Liver (tissue), 8 donors: ENCODE measurements at regions not wholly inside any gene's neighbourhood (a gene's known extent, or its start where the extent isn't known, plus 50 kb on each side); places are given as distances from the start of the nearest gene placed in this dataset.

ENCODE experiments used
- DNase-seq: peaks from one replicate; pipeline ENCODE4 v3.0.0-alpha.2; 2017; ENCODE audit warnings: low spot score
- H3K27ac ChIP-seq, 2 donors: one replicate each; pipeline ENCODE4 v1.7.0; 2013; ENCODE audit warnings: inconsistent platforms in 2 of 2, low read length in 2 of 2, control low read depth in 1 of 2, low read depth in 1 of 2, mild to moderate bottlenecking in 1 of 2
- H3K27me3 ChIP-seq, 4 donors: one replicate each; pipeline versions ENCODE4 v1.6.1 to v1.7.0; 2013; ENCODE audit warnings: low read length in 3 of 4, inconsistent platforms in 1 of 4, mild to moderate bottlenecking in 1 of 4, moderate library complexity in 1 of 4; ENCODE audit not compliant: control insufficient read depth in 4 of 4, insufficient read depth in 4 of 4
- H3K36me3 ChIP-seq, 4 donors: one replicate each; pipeline versions ENCODE4 v1.6.1 to v1.7.0; 2013; ENCODE audit warnings: low read length in 3 of 4, mild to moderate bottlenecking in 3 of 4, low read depth in 1 of 4, moderate library complexity in 1 of 4; ENCODE audit not compliant: control insufficient read depth in 4 of 4, insufficient read depth in 3 of 4
- H3K4me1 ChIP-seq, 4 donors: one replicate each; pipeline versions ENCODE4 v1.6.1 to v1.7.0; 2013; ENCODE audit warnings: low read length in 3 of 4, mild to moderate bottlenecking in 3 of 4, moderate library complexity in 1 of 4; ENCODE audit not compliant: control insufficient read depth in 4 of 4, insufficient read depth in 4 of 4
- H3K4me3 ChIP-seq, 3 donors: one replicate each; pipeline versions ENCODE4 v1.6.1 to v1.7.0; 2013; ENCODE audit warnings: low read length in 3 of 3, control low read depth in 1 of 3, low read depth in 1 of 3, mild to moderate bottlenecking in 1 of 3
- H3K9ac ChIP-seq, 2 donors: one replicate each; pipeline ENCODE4 v1.7.0; 2013; ENCODE audit warnings: low read length in 2 of 2, mild to moderate bottlenecking in 2 of 2, moderate library complexity in 2 of 2, control low read depth in 1 of 2, low read depth in 1 of 2
- H3K9me3 ChIP-seq, 4 donors: one replicate each; pipeline versions ENCODE4 v1.6.1 to v1.7.0; 2013; ENCODE audit warnings: low read length in 3 of 4; ENCODE audit not compliant: control insufficient read depth in 4 of 4
- EGR1 ChIP-seq, 2 donors: IDR thresholded peaks; 2 replicates each; pipeline ENCODE4 v1.6.1; 2016 to 2018; ENCODE audit warnings: antibody characterized with exemption in 2 of 2, low read depth in 2 of 2
- FOXA1 ChIP-seq: IDR thresholded peaks from 2 replicates; pipeline ENCODE4 v1.6.1; 2016; ENCODE audit warnings: antibody characterized with exemption
- FOXA2 ChIP-seq: IDR thresholded peaks from 2 replicates; pipeline ENCODE4 v1.6.1; 2016; ENCODE audit warnings: antibody characterized with exemption
- HNF4A ChIP-seq, 2 donors: conservative IDR thresholded peaks; 2 replicates each; pipeline ENCODE4 v1.6.1; 2016; ENCODE audit warnings: antibody characterized with exemption in 2 of 2, mild to moderate bottlenecking in 2 of 2
- HNF4G ChIP-seq: IDR thresholded peaks from 2 replicates; pipeline ENCODE4 v1.6.1; 2016; ENCODE audit warnings: antibody characterized with exemption
- JUND ChIP-seq, 2 donors: IDR thresholded peaks; 2 replicates each; pipeline ENCODE4 v1.6.1; 2016; ENCODE audit warnings: antibody characterized with exemption in 2 of 2
- NR2F2 ChIP-seq: IDR thresholded peaks from 2 replicates; pipeline ENCODE4 v1.6.1; 2016; ENCODE audit warnings: antibody characterized with exemption
- RAD21 ChIP-seq, 2 donors: IDR thresholded peaks; 2 replicates each; pipeline ENCODE4 v1.6.1; 2016; ENCODE audit warnings: antibody characterized with exemption in 2 of 2, mild to moderate bottlenecking in 2 of 2
- RXRA ChIP-seq, 2 donors: IDR thresholded peaks; 2 replicates each; pipeline ENCODE4 v1.6.1; 2017 to 2018; ENCODE audit warnings: antibody characterized with exemption in 2 of 2, mild to moderate bottlenecking in 1 of 2
- SP1 ChIP-seq: IDR thresholded peaks from 2 replicates; pipeline ENCODE4 v1.6.1; 2018; ENCODE audit warnings: antibody characterized with exemption, mild to moderate bottlenecking
- TAF1 ChIP-seq: conservative IDR thresholded peaks from 2 replicates; pipeline ENCODE4 v1.6.1; 2016; ENCODE audit warnings: antibody characterized with exemption, mild to moderate bottlenecking
- YY1 ChIP-seq: IDR thresholded peaks from 2 replicates; pipeline ENCODE4 v1.6.1; 2016; ENCODE audit warnings: antibody characterized with exemption, mild to moderate bottlenecking
- whole genome bisulfite sequencing: extraction: QIAGEN DNeasy Blood & Tissue Kit; methylation state at CpG from one replicate; pipeline ENCODE4 v1.1.7; 2013; 5-methylcytosine and 5-hydroxymethylcytosine counted together
- TF ChIP-seq, protein P1 (sequence below): IDR thresholded peaks from 2 replicates; pipeline ENCODE4 v1.6.1; 2016; ENCODE audit warnings: antibody characterized with exemption
- TF ChIP-seq, protein P2 (sequence below): IDR thresholded peaks from 2 replicates; pipeline ENCODE4 v1.6.1; 2016; ENCODE audit warnings: antibody characterized with exemption
- TF ChIP-seq, protein P3 (sequence below): IDR thresholded peaks from 2 replicates; pipeline ENCODE4 v1.6.1; 2016; ENCODE audit warnings: antibody characterized with exemption
- TF ChIP-seq, protein P4 (sequence below): IDR thresholded peaks from 2 replicates; pipeline ENCODE4 v1.6.1; 2016; ENCODE audit warnings: antibody characterized with exemption, mild to moderate bottlenecking
- TF ChIP-seq, protein P5 (sequence below): fragments of 150-350 bp; IDR thresholded peaks from 2 replicates; pipeline ENCODE4 v1.5.1; 2017; ENCODE audit warnings: improper control_type of control experiment, low read depth, low read length; ENCODE audit not compliant: missing input control
- donor health status: healthy.
- donor health status: healthy.
- donor health status: healthy.
- donor health status: healthy.
- donor health status: healthy.

DNA sequence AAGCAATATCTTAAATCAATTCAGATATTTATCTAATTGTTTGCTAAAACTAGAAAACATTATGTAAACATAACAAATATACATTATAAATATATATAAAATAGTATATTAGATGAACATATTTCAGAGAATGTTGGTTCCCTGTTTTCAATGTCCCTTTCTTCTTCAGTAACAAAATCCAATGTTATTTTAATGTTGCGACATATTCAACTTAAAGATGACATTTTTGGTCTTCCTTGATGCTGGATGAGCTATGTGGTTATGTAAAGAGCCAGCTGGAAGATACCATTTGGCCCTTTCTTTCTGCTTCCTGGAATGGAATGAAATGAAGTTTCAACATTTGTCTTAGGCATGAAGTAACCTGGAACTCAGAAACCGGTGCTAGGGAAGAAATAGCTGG lies 668.1 kb upstream of the CDH6 start:
- H3K9me3 ChIP-seq = no peaks in the 10 kb centered on the region
- H3K4me1 ChIP-seq = no peaks in the 10 kb centered on the region
- H3K4me3 ChIP-seq = no peak overlapping the region
- no peaks in the 10 kb centered on the region for H3K36me3 ChIP-seq
- 88% methylated on average over 2 of the region's 2 CpGs for WGBS
- H3K27me3 ChIP-seq = no peaks in the 10 kb centered on the region
- H3K27ac ChIP-seq = no peak overlapping the region
- no peak overlapping the region for H3K9ac ChIP-seq
- no peak for DNase-seq
- TF ChIP-seq FOXA2 (no peak), SP1 (no peak), EGR1 (IDR thresholded peaks at IDR 0.05; ENCODE audit: low read depth in 2 of 2) (no peak), JUND (IDR thresholded peaks at IDR 0.05) (no peak), YY1 (no peak), RAD21 (IDR thresholded peaks at IDR 0.05) (no peak)
- TF ChIP-seq, protein P1, sequence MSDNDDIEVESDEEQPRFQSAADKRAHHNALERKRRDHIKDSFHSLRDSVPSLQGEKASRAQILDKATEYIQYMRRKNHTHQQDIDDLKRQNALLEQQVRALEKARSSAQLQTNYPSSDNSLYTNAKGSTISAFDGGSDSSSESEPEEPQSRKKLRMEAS = no peak
- TF ChIP-seq, protein P2, sequence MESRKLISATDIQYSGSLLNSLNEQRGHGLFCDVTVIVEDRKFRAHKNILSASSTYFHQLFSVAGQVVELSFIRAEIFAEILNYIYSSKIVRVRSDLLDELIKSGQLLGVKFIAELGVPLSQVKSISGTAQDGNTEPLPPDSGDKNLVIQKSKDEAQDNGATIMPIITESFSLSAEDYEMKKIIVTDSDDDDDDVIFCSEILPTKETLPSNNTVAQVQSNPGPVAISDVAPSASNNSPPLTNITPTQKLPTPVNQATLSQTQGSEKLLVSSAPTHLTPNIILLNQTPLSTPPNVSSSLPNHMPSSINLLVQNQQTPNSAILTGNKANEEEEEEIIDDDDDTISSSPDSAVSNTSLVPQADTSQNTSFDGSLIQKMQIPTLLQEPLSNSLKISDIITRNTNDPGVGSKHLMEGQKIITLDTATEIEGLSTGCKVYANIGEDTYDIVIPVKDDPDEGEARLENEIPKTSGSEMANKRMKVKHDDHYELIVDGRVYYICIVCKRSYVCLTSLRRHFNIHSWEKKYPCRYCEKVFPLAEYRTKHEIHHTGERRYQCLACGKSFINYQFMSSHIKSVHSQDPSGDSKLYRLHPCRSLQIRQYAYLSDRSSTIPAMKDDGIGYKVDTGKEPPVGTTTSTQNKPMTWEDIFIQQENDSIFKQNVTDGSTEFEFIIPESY = no peak
- TF ChIP-seq, protein P3, sequence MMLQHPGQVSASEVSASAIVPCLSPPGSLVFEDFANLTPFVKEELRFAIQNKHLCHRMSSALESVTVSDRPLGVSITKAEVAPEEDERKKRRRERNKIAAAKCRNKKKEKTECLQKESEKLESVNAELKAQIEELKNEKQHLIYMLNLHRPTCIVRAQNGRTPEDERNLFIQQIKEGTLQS = no peak
- TF ChIP-seq, protein P4, sequence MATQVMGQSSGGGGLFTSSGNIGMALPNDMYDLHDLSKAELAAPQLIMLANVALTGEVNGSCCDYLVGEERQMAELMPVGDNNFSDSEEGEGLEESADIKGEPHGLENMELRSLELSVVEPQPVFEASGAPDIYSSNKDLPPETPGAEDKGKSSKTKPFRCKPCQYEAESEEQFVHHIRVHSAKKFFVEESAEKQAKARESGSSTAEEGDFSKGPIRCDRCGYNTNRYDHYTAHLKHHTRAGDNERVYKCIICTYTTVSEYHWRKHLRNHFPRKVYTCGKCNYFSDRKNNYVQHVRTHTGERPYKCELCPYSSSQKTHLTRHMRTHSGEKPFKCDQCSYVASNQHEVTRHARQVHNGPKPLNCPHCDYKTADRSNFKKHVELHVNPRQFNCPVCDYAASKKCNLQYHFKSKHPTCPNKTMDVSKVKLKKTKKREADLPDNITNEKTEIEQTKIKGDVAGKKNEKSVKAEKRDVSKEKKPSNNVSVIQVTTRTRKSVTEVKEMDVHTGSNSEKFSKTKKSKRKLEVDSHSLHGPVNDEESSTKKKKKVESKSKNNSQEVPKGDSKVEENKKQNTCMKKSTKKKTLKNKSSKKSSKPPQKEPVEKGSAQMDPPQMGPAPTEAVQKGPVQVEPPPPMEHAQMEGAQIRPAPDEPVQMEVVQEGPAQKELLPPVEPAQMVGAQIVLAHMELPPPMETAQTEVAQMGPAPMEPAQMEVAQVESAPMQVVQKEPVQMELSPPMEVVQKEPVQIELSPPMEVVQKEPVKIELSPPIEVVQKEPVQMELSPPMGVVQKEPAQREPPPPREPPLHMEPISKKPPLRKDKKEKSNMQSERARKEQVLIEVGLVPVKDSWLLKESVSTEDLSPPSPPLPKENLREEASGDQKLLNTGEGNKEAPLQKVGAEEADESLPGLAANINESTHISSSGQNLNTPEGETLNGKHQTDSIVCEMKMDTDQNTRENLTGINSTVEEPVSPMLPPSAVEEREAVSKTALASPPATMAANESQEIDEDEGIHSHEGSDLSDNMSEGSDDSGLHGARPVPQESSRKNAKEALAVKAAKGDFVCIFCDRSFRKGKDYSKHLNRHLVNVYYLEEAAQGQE = no peak

DNA sequence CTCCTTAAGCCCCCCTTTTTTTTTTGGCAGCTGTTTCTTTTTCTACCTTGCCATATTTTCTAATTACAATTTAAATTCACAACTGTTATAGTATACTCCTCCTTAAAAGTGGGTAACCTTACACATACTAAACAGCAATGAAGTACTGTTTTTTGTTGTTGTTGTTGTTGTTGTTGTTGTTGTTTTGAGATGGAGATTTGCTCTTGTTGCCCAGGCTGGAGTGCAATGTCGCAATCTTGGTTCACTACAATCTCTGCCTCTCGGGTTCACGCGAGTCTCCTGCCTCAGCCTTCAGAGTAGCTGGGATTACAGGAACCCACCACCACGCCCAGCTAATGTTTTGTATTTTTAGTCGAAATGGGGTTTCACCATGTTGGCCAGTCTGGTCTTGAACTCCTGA lies 669.1 kb upstream of the CDH6 start:
- WGBS = 94% methylated on average over 6 of the region's 6 CpGs
- H3K36me3 ChIP-seq = no peaks in the 10 kb centered on the region
- H3K27me3 ChIP-seq = no peaks in the 10 kb centered on the region
- TF ChIP-seq, protein P2 = no peak
- TF ChIP-seq SP1 = no peak
- TF ChIP-seq, protein P5, sequence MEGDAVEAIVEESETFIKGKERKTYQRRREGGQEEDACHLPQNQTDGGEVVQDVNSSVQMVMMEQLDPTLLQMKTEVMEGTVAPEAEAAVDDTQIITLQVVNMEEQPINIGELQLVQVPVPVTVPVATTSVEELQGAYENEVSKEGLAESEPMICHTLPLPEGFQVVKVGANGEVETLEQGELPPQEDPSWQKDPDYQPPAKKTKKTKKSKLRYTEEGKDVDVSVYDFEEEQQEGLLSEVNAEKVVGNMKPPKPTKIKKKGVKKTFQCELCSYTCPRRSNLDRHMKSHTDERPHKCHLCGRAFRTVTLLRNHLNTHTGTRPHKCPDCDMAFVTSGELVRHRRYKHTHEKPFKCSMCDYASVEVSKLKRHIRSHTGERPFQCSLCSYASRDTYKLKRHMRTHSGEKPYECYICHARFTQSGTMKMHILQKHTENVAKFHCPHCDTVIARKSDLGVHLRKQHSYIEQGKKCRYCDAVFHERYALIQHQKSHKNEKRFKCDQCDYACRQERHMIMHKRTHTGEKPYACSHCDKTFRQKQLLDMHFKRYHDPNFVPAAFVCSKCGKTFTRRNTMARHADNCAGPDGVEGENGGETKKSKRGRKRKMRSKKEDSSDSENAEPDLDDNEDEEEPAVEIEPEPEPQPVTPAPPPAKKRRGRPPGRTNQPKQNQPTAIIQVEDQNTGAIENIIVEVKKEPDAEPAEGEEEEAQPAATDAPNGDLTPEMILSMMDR = no peak
- TF ChIP-seq TAF1 = no peak
- no peak for TF ChIP-seq NR2F2
- TF ChIP-seq FOXA1 = no peak
- TF ChIP-seq, protein P4 = no peak
- TF ChIP-seq YY1 = no peak
- TF ChIP-seq EGR1 (IDR thresholded peaks at IDR 0.05; ENCODE audit: low read depth in 2 of 2) = no peak
- TF ChIP-seq FOXA2 = no peak
- TF ChIP-seq, protein P3 = no peak
- TF ChIP-seq HNF4A (conservative IDR thresholded peaks at IDR 0.05) = no peak
- no peak for TF ChIP-seq RXRA (IDR thresholded peaks at IDR 0.05)
- TF ChIP-seq HNF4G = no peak
- no peak for TF ChIP-seq RAD21 (IDR thresholded peaks at IDR 0.05)
- TF ChIP-seq JUND (IDR thresholded peaks at IDR 0.05) = no peak
- H3K27ac ChIP-seq = no peak overlapping the region
- no peak overlapping the region for H3K4me3 ChIP-seq
- H3K9ac ChIP-seq = no peak overlapping the region
- no peaks in the 10 kb centered on the region for H3K4me1 ChIP-seq
- DNase-seq = no peak
- H3K9me3 ChIP-seq = no peaks in the 10 kb centered on the region
